ENCODE measurements at regions not wholly inside any gene's neighbourhood (a gene's known extent, or its start where the extent isn't known, plus 50 kb on each side); places are given as distances from the start of the nearest gene placed in this dataset.
A peak's percentile ranks its signal among the peaks of the same experiment; 100 is the strongest.

- DNase-seq (ENCODE audit: low read depth) = no peak
- TF ChIP-seq, protein P1, sequence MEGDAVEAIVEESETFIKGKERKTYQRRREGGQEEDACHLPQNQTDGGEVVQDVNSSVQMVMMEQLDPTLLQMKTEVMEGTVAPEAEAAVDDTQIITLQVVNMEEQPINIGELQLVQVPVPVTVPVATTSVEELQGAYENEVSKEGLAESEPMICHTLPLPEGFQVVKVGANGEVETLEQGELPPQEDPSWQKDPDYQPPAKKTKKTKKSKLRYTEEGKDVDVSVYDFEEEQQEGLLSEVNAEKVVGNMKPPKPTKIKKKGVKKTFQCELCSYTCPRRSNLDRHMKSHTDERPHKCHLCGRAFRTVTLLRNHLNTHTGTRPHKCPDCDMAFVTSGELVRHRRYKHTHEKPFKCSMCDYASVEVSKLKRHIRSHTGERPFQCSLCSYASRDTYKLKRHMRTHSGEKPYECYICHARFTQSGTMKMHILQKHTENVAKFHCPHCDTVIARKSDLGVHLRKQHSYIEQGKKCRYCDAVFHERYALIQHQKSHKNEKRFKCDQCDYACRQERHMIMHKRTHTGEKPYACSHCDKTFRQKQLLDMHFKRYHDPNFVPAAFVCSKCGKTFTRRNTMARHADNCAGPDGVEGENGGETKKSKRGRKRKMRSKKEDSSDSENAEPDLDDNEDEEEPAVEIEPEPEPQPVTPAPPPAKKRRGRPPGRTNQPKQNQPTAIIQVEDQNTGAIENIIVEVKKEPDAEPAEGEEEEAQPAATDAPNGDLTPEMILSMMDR (IDR thresholded peaks at IDR 0.05; ENCODE audit: control insufficient read depth, insufficient read depth, low read depth, low read length, missing control alignments) = no peak
- H3K4me3 ChIP-seq (ENCODE audit: control insufficient read depth, low read depth, low read length) = no peak overlapping the region
Observed at GRCh38 chr5:89735082-89735481, 674.5 kb downstream of the CETN3 start.

GRCh38 chr5:89733772-89734171 lies 675.8 kb downstream of the CETN3 start:
- H3K4me3 ChIP-seq (ENCODE audit: control insufficient read depth, low read depth, low read length) = no peak overlapping the region
- DNase-seq (ENCODE audit: low read depth) = no peak
- TF ChIP-seq, protein P1 (IDR thresholded peaks at IDR 0.05; ENCODE audit: control insufficient read depth, insufficient read depth, low read depth, low read length, missing control alignments) = no peak

DNA sequence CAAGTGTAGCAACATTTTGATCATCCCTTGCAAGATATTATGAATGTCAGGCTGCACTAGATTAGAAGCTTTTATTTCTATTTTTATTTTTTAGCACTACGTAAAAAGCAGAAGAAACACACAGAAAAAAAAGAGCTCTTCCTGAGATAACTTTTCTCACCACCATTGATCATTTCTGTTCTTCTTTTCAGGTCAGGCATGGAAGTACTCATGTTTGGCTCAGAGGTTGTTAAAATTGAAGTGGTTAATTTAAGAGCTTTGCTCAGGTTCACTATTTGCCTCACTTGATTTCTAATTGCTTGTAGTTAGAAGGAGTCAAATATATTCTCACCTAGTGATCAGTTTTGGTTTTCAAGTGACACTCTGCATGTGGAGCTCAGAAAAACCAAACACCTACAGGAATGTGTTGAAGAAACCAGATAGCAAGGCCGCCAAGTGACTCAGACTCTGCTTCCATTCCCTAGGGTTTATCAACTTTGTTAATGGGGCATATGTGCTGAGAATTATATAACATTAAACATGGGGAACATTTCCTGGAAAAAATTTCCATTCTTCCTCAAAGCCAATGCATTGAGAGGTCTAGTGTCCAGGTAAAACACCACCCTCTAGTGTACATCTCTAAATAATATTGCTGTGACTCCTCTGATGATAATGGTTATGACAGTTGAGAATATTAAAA lies 679.8 kb downstream of the CETN3 start:
- no peak for DNase-seq (ENCODE audit: low read depth)
- TF ChIP-seq, protein P1 (IDR thresholded peaks at IDR 0.05; ENCODE audit: control insufficient read depth, insufficient read depth, low read depth, low read length, missing control alignments) = peak; percentile 31
- no peak overlapping the region for H3K4me3 ChIP-seq (ENCODE audit: control insufficient read depth, low read depth, low read length)

GRCh38 chr5:89728750-89729149 lies 680.8 kb downstream of the CETN3 start:
- no peak overlapping the region for H3K4me3 ChIP-seq (ENCODE audit: control insufficient read depth, low read depth, low read length)
- TF ChIP-seq, protein P1 (IDR thresholded peaks at IDR 0.05; ENCODE audit: control insufficient read depth, insufficient read depth, low read depth, low read length, missing control alignments) = no peak
- DNase-seq (ENCODE audit: low read depth) = peak; percentile 17

DNA sequence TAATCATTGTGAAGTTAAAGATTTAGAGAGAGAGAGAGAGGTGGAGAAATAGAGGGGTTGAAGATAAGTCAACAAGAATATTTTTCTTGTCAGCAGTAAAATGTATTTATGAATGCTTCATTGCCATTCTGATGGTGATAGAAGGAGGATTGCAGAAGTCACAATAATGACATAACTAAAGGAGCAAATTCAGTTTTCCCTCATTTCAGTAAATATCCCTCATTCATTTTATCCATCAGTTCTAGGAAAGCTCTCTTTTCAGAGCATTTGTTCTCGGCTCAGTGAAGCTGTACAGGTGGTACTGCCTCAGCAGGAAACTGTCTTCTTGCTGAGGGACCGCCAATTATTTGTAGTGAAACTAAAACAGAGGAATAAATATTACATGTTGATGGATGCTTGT lies 681.4 kb downstream of the CETN3 start:
- no peak overlapping the region for H3K4me3 ChIP-seq (ENCODE audit: control insufficient read depth, low read depth, low read length)
- DNase-seq (ENCODE audit: low read depth) = no peak
- TF ChIP-seq, protein P1 (IDR thresholded peaks at IDR 0.05; ENCODE audit: control insufficient read depth, insufficient read depth, low read depth, low read length, missing control alignments) = no peak

DNA sequence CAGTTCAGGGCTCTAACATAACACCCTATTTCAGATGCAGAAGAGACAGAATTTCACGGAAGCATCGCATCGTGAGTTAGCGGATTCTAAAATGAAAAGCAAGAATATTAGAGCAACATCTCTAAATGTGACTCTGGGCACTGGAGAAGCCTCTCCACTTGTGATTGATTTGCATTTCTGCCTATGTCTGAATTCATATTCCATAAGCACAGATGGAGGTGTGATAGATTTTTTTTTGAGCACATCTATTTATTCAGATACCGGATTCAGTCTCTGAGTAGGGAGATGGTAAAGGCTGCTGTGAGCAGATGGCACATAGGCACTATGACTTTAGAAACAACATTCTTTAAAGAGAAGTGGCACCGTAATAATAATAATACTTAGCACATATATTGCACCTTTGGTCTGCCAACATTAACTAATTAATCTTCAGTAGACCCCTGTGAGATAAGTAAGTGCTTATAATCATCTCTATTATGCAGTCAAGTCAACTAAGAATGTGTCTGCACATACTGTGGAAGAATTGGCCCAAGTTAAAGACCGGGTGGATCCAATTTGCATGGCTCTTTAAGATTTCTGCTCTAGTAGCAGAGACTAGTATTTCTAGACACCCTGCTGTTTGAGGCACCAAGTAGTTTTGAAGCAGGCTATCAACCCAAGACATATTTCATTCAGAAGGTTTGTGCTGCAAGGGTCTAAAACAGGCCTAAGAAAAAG lies 685.0 kb downstream of the CETN3 start:
- TF ChIP-seq, protein P1 (IDR thresholded peaks at IDR 0.05; ENCODE audit: control insufficient read depth, insufficient read depth, low read depth, low read length, missing control alignments) = no peak
- H3K4me3 ChIP-seq (ENCODE audit: control insufficient read depth, low read depth, low read length) = no peak overlapping the region
- DNase-seq (ENCODE audit: low read depth) = no peak

Measured in AG09309 (cell line).